ENCODE measurements at regions not wholly inside any gene's neighbourhood (a gene's known extent, or its start where the extent isn't known, plus 50 kb on each side); places are given as distances from the start of the nearest gene placed in this dataset.

DNA sequence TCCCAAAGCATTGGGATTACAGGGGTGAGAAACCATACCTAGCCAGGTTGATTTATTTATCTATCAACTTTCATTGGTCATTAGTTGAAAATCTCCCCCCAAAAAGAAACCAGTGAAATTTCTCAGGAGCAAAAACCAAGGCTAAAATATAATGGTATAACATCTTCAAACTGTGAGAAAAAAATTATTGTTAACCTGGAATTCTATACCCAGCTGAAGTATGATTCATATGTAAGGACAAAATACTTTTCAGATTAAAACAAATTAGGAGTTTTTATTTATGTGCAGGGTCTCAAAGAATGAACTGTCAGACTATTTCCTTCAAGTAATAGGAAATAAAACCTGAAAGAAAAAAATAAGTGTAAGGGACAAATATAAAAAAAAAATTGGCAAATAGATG, 1053.9 kb downstream of the UQCRFS1 start:
- Histone ChIP-seq H3K4me1 (no peaks in the 10 kb centered on the region), H3K9me3 (no peaks in the 10 kb centered on the region), H3K36me3 (no peaks in the 10 kb centered on the region), H3K4me3 (no peak overlapping the region), H3K27ac (no peak overlapping the region), H3K27me3 (no peaks in the 10 kb centered on the region)
- DNase-seq (ENCODE audit: low spot score in 2 of 2) = no peak
- intact Hi-C loops (cut with DNase I) = no loop called here
- TF ChIP-seq, protein P1, sequence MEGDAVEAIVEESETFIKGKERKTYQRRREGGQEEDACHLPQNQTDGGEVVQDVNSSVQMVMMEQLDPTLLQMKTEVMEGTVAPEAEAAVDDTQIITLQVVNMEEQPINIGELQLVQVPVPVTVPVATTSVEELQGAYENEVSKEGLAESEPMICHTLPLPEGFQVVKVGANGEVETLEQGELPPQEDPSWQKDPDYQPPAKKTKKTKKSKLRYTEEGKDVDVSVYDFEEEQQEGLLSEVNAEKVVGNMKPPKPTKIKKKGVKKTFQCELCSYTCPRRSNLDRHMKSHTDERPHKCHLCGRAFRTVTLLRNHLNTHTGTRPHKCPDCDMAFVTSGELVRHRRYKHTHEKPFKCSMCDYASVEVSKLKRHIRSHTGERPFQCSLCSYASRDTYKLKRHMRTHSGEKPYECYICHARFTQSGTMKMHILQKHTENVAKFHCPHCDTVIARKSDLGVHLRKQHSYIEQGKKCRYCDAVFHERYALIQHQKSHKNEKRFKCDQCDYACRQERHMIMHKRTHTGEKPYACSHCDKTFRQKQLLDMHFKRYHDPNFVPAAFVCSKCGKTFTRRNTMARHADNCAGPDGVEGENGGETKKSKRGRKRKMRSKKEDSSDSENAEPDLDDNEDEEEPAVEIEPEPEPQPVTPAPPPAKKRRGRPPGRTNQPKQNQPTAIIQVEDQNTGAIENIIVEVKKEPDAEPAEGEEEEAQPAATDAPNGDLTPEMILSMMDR (IDR thresholded peaks at IDR 0.05) = no peak

DNA sequence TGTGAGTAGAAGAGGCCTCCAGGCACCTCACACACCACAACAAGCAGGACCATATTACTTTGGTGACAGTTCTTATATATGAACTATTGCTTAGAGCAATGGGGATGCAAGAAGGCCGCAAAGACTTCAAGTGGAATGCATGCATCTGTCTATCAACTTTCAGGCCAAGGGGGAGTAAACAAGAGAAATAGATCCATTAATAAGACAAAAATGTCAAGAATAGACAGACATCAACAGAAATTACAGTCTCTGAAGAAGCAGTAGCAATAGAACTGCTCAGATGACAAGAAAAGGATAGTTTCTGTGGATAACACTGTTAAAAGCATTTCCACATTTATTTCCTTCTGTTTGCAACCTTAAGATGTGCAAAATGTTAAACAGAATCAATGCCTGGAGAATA, 1057.7 kb downstream of the UQCRFS1 start:
- H3K36me3 ChIP-seq = no peaks in the 10 kb centered on the region
- H3K27ac ChIP-seq = no peak overlapping the region
- intact Hi-C loops (cut with DNase I) = no loop called here
- no peak overlapping the region for H3K4me3 ChIP-seq
- H3K27me3 ChIP-seq = no peaks in the 10 kb centered on the region
- DNase-seq (ENCODE audit: low spot score in 2 of 2) = no peak
- no peaks in the 10 kb centered on the region for H3K9me3 ChIP-seq
- H3K4me1 ChIP-seq = no peaks in the 10 kb centered on the region
- TF ChIP-seq, protein P1 (IDR thresholded peaks at IDR 0.05) = no peak

DNA sequence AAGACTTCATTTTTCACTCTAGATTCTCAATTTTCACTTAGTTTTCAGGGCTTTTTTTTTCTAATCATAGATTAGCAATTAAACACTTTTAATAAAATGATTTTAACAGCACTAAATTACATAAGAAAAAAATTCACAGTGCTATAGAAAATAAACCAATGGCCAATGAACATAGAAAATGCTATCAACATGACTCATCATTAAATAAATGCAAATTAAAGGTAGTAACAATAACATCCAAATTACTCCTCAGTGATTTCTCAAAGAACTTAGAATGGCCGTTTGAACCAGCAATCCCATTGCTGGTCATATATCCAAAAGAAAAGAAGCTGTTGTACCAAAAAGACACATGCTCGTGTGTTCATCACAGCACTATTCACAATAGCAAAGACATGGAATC, 1058.9 kb downstream of the UQCRFS1 start:
- Histone ChIP-seq H3K27me3 (no peaks in the 10 kb centered on the region), H3K27ac (no peak overlapping the region), H3K9me3 (no peaks in the 10 kb centered on the region), H3K4me1 (no peaks in the 10 kb centered on the region), H3K36me3 (no peaks in the 10 kb centered on the region), H3K4me3 (no peak overlapping the region)
- intact Hi-C loops (cut with DNase I) = no loop called here
- TF ChIP-seq, protein P1 (IDR thresholded peaks at IDR 0.05) = no peak
- DNase-seq (ENCODE audit: low spot score in 2 of 2) = no peak

DNA sequence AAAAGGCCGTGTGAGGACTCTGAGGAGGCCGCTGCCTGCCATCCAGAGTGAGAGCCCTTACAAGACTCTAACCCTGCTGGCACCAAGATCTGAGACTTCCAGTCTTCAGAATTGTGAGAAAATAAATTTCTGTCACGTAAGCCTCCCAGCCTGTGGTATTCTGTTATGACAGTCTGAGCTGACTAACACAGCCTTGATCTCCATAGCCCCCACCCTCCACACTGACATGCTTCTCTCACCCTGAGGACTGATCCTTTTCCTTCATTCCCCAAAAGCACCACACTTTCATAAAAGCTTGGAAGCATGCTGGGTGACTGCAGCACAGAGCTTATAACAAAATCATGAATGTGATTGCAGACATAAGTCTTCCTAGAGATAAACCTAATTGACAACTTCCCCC, 1059.8 kb downstream of the UQCRFS1 start:
- intact Hi-C loops (cut with DNase I) = no loop called here
- H3K4me1 ChIP-seq = no peaks in the 10 kb centered on the region

DNA sequence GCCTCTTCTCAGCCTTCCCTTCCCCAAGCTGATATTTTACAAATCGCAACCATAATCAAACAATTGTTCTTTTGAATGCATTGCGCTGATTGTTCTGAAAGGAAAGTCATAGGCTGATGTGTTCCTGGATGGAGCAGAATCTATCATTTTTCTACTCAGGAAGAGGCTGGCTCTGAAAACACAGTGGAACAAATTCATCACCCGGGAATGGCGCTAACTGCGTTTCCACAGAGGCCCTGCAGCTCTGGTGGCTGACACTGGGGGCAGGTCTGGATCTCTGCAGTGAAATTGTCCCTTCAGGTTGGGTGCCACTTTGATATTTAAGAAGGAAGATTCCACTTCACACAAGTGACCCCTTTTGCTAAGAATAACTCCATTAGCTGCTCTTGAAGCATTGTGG, 1060.8 kb downstream of the UQCRFS1 start:
- Histone ChIP-seq H3K36me3 (no peaks in the 10 kb centered on the region), H3K4me3 (no peak overlapping the region), H3K27me3 (no peaks in the 10 kb centered on the region), H3K9me3 (no peaks in the 10 kb centered on the region), H3K4me1 (no peaks in the 10 kb centered on the region), H3K27ac (no peak overlapping the region)
- intact Hi-C loops (cut with DNase I) = no loop called here
- no peak for DNase-seq (ENCODE audit: low spot score in 2 of 2)
- TF ChIP-seq, protein P1 (IDR thresholded peaks at IDR 0.05) = no peak

More for the DNA sequence above, 1059.8 kb downstream of the UQCRFS1 start:
- DNase-seq (ENCODE audit: low spot score in 2 of 2) = no peak
- H3K36me3 ChIP-seq = no peaks in the 10 kb centered on the region
- TF ChIP-seq, protein P1 (IDR thresholded peaks at IDR 0.05) = no peak
- H3K9me3 ChIP-seq = no peaks in the 10 kb centered on the region
- H3K27me3 ChIP-seq = no peaks in the 10 kb centered on the region
- no peak overlapping the region for H3K4me3 ChIP-seq
- no peak overlapping the region for H3K27ac ChIP-seq

DNA sequence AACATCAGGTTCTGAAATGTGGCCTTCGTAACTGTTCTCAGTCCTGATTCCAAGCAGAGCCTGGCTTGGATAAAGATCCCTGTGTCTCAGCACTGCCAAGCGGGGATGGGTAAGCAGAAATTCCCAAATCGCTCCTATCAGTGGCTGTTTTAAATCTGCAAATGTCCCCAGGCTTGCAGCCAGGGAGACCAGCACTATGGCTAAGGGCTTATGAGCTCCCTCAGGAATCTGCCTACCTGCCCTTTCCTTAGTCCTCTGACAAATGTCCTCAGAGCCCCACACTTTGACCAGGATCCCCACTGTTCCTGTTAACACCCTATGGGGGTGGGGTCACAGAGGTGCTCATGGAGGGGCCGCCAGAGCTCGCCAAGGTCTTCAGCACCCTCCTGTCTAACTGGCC, 1062.8 kb downstream of the UQCRFS1 start:
- Histone ChIP-seq H3K36me3 (no peaks in the 10 kb centered on the region), H3K9me3 (no peaks in the 10 kb centered on the region), H3K27ac (no peak overlapping the region), H3K4me1 (no peaks in the 10 kb centered on the region), H3K4me3 (no peak overlapping the region), H3K27me3 (no peaks in the 10 kb centered on the region)
- intact Hi-C loops (cut with DNase I) = no loop called here
- DNase-seq (ENCODE audit: low spot score in 2 of 2) = no peak
- TF ChIP-seq, protein P1 (IDR thresholded peaks at IDR 0.05) = no peak
